Uterus (tissue), 3 donors: ENCODE measurements at regions not wholly inside any gene's neighbourhood (a gene's known extent, or its start where the extent isn't known, plus 50 kb on each side); places are given as distances from the start of the nearest gene placed in this dataset.

Source experiments
- DNase-seq, 2 donors: peaks; one replicate each; pipeline ENCODE4 v3.0.0-alpha.2; 2019 to 2020
- H3K27ac ChIP-seq, 2 donors: fragments of 200-600 bp; sonication (generic); 1 replicate in 1 of 2; 2 replicates in 1 of 2; pipeline ENCODE4 v1.5.1; 2016 to 2018
- H3K27me3 ChIP-seq, 2 donors: fragments of 200-600 bp; sonication (generic); one replicate each; pipeline ENCODE4 v1.5.1; 2018 to 2019; ENCODE audit warnings: control low read depth in 1 of 2
- H3K36me3 ChIP-seq, 2 donors: fragments of 200-600 bp; sonication (generic); one replicate each; pipeline ENCODE4 v1.5.1; 2019; ENCODE audit warnings: control low read depth in 1 of 2
- H3K4me1 ChIP-seq, 2 donors: fragments of 200-600 bp; sonication (generic); one replicate each; pipeline ENCODE4 v1.5.1; 2018 to 2019; ENCODE audit warnings: control low read depth in 1 of 2
- H3K4me3 ChIP-seq, 2 donors: fragments of 200-600 bp; sonication (generic); 1 replicate in 1 of 2; 2 replicates in 1 of 2; pipeline ENCODE4 v1.5.1; 2018 to 2019; ENCODE audit warnings: mild to moderate bottlenecking in 1 of 2
- H3K9me3 ChIP-seq, 2 donors: fragments of 200-600 bp; sonication (generic); one replicate each; pipeline ENCODE4 v1.5.1; 2019; ENCODE audit warnings: control low read depth in 1 of 2
- POLR2A ChIP-seq, 2 donors: fragments of 450-650 bp; IDR thresholded peaks; one replicate each; pipeline ENCODE4 v1.6.1; 2016; ENCODE audit warnings: antibody characterized with exemption in 2 of 2, mild to moderate bottlenecking in 1 of 2, moderate library complexity in 1 of 2
- intact Hi-C: fragments of 100-400 bp; cut with DNase I; formaldehyde crosslinking; loops from one replicate; pipeline ENCODE4 v1.15.1; 2023; ENCODE audit warnings: low total_unique reads
- TF ChIP-seq, protein P1 (sequence below), 4 experiments: fragments of 200-600 bp in 2 of 4; fragments of 450-650 bp in 2 of 4; sonication (generic) in 2 of 4; IDR thresholded peaks; one replicate each; pipeline ENCODE4 v1.5.1; 2016 to 2019; ENCODE audit warnings: antibody characterized with exemption in 4 of 4, mild to moderate bottlenecking in 2 of 4, moderate library complexity in 1 of 4
- donor health status: DM: yes; HTN: yes; CAD: no.

DNA sequence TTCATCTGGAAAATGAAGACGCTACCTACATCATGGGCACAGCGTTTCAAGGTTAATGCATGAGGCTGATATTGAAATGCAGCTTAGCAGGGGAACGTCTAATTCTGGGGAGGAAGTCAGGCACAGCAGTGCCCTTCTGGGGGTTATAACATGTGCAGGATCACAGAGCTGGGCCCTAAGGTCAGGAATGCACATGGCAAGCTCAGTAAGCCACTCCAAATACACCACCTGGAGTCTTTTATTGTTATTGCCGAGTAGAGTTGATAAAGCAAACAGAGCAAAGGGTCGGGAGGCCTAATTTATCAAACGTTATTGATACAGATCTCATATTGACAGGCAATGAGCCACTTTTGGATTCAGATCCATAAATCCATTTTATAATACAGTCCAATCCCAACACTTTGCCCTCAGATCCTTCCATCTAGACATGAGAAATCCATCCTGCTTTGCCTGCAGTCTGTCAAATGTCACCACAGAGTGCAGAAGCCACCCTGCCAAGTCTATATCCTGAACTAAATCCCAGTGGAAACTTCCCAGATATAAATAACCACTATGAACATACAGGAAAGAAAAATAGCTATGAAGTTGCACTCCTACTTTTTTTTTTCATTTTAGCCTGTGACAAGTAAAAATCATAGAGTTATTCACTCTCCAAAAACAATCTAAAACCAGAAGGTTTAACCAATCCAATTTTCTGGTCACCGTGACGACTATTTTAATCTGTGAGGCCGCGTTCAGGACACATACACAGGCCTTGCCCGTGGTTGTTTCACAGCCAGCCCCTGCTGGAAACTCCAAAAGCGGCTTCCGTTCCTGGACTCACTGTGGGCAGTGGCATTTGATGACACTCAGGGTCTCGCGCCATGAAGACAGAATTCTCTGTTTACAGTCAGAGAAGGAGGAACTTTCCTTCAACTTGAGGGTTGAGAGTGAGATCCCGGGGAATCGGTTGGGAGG lies 335.4 kb downstream of the DHX15 start:
- no peak for DNase-seq
- Histone ChIP-seq H3K4me3 (no peak overlapping the region), H3K27ac (no peak overlapping the region), H3K4me1 (no peaks in the 10 kb centered on the region), H3K27me3 (no peaks in the 10 kb centered on the region), H3K36me3 (no peaks in the 10 kb centered on the region), H3K9me3 (no peaks in the 10 kb centered on the region)
- intact Hi-C loops = no loop called here
- TF ChIP-seq, protein P1, sequence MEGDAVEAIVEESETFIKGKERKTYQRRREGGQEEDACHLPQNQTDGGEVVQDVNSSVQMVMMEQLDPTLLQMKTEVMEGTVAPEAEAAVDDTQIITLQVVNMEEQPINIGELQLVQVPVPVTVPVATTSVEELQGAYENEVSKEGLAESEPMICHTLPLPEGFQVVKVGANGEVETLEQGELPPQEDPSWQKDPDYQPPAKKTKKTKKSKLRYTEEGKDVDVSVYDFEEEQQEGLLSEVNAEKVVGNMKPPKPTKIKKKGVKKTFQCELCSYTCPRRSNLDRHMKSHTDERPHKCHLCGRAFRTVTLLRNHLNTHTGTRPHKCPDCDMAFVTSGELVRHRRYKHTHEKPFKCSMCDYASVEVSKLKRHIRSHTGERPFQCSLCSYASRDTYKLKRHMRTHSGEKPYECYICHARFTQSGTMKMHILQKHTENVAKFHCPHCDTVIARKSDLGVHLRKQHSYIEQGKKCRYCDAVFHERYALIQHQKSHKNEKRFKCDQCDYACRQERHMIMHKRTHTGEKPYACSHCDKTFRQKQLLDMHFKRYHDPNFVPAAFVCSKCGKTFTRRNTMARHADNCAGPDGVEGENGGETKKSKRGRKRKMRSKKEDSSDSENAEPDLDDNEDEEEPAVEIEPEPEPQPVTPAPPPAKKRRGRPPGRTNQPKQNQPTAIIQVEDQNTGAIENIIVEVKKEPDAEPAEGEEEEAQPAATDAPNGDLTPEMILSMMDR (IDR thresholded peaks at IDR 0.05) = no peak
- TF ChIP-seq POLR2A (IDR thresholded peaks at IDR 0.05) = no peak

DNA sequence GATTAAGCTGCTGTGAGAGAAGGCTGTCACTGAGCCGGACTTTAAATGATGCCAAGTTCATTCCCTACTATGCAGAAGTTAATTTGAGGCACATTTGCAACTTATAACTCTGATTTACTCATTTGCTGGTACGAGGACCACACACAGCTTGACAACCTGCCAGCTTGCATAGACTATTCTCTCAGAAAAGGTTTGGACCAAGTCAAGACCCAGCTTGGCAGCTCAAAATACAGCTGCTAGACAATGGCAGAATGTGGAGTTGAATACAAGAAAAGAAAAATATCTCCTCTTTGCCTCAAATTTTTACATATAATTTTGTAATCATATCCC lies 338.9 kb downstream of the DHX15 start:
- no peaks in the 10 kb centered on the region for H3K36me3 ChIP-seq
- H3K27me3 ChIP-seq = no peaks in the 10 kb centered on the region
- H3K4me3 ChIP-seq = no peak overlapping the region
- no peak overlapping the region for H3K27ac ChIP-seq
- no peak for TF ChIP-seq POLR2A (IDR thresholded peaks at IDR 0.05)
- TF ChIP-seq, protein P1 (IDR thresholded peaks at IDR 0.05) = no peak
- no peaks in the 10 kb centered on the region for H3K4me1 ChIP-seq
- no peaks in the 10 kb centered on the region for H3K9me3 ChIP-seq
- intact Hi-C loops = no loop called here
- DNase-seq = no peak

DNA sequence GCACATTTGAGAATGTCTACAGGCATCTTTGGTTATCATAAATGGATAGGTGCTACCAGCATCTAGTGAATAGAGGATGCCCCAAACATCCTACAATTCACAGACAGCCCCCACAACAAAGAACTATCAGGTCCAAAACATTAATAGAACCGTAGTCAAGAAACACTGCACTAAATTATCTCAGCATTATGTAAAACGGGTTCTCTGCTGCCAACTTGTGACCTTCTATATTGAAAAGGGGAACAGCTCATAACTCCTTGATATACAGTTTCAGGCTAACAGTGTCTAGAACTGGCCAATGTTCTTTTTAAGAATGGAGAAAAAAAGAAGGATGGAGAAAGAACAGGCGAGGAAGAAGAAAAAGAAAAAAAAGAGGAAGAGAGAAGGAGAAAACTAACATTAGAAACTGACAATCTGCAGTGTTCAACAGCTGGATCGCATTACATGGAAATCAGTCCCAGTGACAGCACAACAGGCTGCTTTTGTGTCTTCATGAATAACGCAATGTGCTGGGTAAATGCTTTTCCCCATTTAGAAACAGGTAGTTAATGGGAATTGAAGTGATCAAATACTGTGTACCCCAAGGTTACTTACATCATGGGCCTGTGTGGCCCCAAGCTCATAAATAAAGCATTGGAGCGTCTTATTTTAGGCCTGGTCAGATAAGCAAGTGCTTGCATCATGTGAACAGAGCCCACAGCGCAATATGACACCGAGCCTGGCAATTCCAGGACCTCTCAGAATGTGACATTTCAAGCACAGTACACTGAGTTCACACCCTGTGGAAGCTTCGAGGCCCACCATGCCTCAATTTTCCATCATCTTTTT lies 339.5 kb downstream of the DHX15 start:
- Histone ChIP-seq H3K27me3 (no peaks in the 10 kb centered on the region), H3K36me3 (no peaks in the 10 kb centered on the region), H3K9me3 (no peaks in the 10 kb centered on the region), H3K4me1 (no peaks in the 10 kb centered on the region), H3K4me3 (no peak overlapping the region), H3K27ac (no peak overlapping the region)
- intact Hi-C loops = no loop called here
- DNase-seq = no peak
- TF ChIP-seq POLR2A (IDR thresholded peaks at IDR 0.05) = no peak
- TF ChIP-seq, protein P1 (IDR thresholded peaks at IDR 0.05) = no peak

GRCh38 chr4:24243641-24244040 lies 340.7 kb downstream of the DHX15 start:
- Histone ChIP-seq H3K4me1 (no peaks in the 10 kb centered on the region), H3K9me3 (no peaks in the 10 kb centered on the region), H3K27ac (no peak overlapping the region), H3K36me3 (no peaks in the 10 kb centered on the region), H3K27me3 (no peaks in the 10 kb centered on the region), H3K4me3 (no peak overlapping the region)
- intact Hi-C loops = no loop called here
- no peak for TF ChIP-seq POLR2A (IDR thresholded peaks at IDR 0.05)
- TF ChIP-seq, protein P1 (IDR thresholded peaks at IDR 0.05) = no peak
- DNase-seq = no peak

GRCh38 chr4:24241511-24241910 lies 342.8 kb downstream of the DHX15 start:
- no peak for TF ChIP-seq POLR2A (IDR thresholded peaks at IDR 0.05)
- TF ChIP-seq, protein P1 (IDR thresholded peaks at IDR 0.05) = no peak

More at GRCh38 chr4:24241511-24241910, 342.8 kb downstream of the DHX15 start:
- Histone ChIP-seq H3K27ac (no peak overlapping the region), H3K36me3 (no peaks in the 10 kb centered on the region), H3K27me3 (no peaks in the 10 kb centered on the region), H3K9me3 (no peaks in the 10 kb centered on the region), H3K4me1 (no peaks in the 10 kb centered on the region), H3K4me3 (no peak overlapping the region)
- no peak for DNase-seq
- intact Hi-C loops = no loop called here
